IMR-90 (cell line): ENCODE measurements at regions not wholly inside any gene's neighbourhood (a gene's known extent, or its start where the extent isn't known, plus 50 kb on each side); places are given as distances from the start of the nearest gene placed in this dataset.
"Not testable (repeated sequence)": the region's sequence is repeated elsewhere in the genome, so short reads cannot be mapped to it uniquely, and the experiment has no call there.

Experiments
- CEBPB ChIP-seq: IDR thresholded peaks from 2 replicates; pipeline ENCODE4 v1.6.1; 2012; ENCODE audit warnings: low read depth, low read length, improper control_type of control experiment
- CTCF ChIP-seq: conservative IDR thresholded peaks from 2 replicates; pipeline ENCODE4 v1.5.1; 2012; ENCODE audit warnings: mild to moderate bottlenecking, low read depth, low read length, improper control_type of control experiment
- ELK1 ChIP-seq: fragments of 150-350 bp; IDR thresholded peaks from 2 replicates; pipeline ENCODE4 v1.6.1; 2016; ENCODE audit warnings: low read depth, mild to moderate bottlenecking, low read length, moderate library complexity, borderline replicate concordance
- MAFK ChIP-seq: IDR thresholded peaks from 2 replicates; pipeline ENCODE4 v1.6.1; 2012; ENCODE audit warnings: low read depth, low read length, improper control_type of control experiment
- MAZ ChIP-seq: IDR thresholded peaks from 2 replicates; pipeline ENCODE4 v1.6.1; 2012; ENCODE audit warnings: low read depth, mild to moderate bottlenecking, low read length, improper control_type of control experiment, moderate library complexity, borderline replicate concordance
- MXI1 ChIP-seq: IDR thresholded peaks from 2 replicates; pipeline ENCODE4 v1.6.1; 2012; ENCODE audit warnings: low read depth, mild to moderate bottlenecking, low read length, moderate library complexity, borderline replicate concordance
- NFE2L2 ChIP-seq: fragments of 150-350 bp; IDR thresholded peaks from 2 replicates; pipeline ENCODE4 v1.6.1; 2016; ENCODE audit warnings: low read depth, mild to moderate bottlenecking, low read length
- POLR2A ChIP-seq: IDR thresholded peaks from 2 replicates; pipeline ENCODE4 v1.6.1; 2012; ENCODE audit warnings: mild to moderate bottlenecking, low read depth, low read length
- RAD21 ChIP-seq: IDR thresholded peaks from 2 replicates; pipeline ENCODE4 v1.6.1; 2012; ENCODE audit warnings: low read length, improper control_type of control experiment
- RCOR1 ChIP-seq: IDR thresholded peaks from 2 replicates; pipeline ENCODE4 v1.6.1; 2012; ENCODE audit warnings: mild to moderate bottlenecking, low read length, improper control_type of control experiment; ENCODE audit not compliant: insufficient replicate concordance
- SMC3 ChIP-seq: fragments of 150-350 bp; IDR thresholded peaks from 2 replicates; pipeline ENCODE4 v1.6.1; 2016; ENCODE audit warnings: low read depth, mild to moderate bottlenecking, antibody characterized with exemption, low read length, moderate library complexity
- USF2 ChIP-seq: fragments of 150-350 bp; IDR thresholded peaks from 2 replicates; pipeline ENCODE4 v1.6.1; 2017; ENCODE audit warnings: mild to moderate bottlenecking, antibody characterized with exemption, low read length, low read depth

- not testable (repeated sequence) for TF ChIP-seq CTCF, USF2, POLR2A, MXI1, CEBPB, MAFK, NFE2L2, ELK1, MAZ, RCOR1, RAD21, SMC3
These were observed 363.9 kb downstream of the MRPS30 start for GRCh38 chr5:45172634-45173033.
